ENCODE measurements at regions not wholly inside any gene's neighbourhood (a gene's known extent, or its start where the extent isn't known, plus 50 kb on each side); places are given as distances from the start of the nearest gene placed in this dataset.

DNA sequence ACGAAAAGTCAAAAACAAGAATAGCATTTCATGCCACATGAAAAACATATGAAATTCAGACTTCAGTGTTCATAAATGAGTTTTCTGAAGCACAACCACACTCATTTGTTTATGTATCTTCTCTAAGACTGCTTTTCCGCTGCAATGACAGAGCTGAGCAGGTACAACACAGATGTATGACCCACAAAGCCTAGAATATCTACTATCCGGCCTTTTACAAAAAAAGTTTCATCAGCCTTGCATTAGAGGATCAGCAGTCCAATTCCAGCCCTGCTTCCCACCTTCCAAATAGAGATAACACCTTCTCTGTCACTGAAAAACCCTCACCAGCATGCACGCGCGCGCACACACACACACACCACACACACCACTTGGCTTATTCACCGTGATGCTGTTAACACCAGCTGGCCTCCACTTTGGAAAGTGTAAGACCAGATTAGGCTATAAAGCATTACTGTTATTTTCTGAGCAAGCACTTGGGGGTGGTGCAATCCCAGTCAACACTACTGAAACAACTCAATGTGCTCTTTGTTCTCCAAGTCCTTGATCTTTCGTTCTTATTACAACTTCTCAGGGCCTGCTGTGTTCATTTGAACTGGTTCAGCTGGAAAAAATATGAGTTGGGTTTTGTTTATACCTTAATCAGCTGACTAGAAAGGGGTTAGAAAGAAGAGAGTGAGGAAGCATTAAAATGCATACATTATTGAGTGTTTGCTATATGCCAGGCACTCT is 90.0 kb downstream of the GLUL start (continued):
- TF ChIP-seq, protein P1, sequence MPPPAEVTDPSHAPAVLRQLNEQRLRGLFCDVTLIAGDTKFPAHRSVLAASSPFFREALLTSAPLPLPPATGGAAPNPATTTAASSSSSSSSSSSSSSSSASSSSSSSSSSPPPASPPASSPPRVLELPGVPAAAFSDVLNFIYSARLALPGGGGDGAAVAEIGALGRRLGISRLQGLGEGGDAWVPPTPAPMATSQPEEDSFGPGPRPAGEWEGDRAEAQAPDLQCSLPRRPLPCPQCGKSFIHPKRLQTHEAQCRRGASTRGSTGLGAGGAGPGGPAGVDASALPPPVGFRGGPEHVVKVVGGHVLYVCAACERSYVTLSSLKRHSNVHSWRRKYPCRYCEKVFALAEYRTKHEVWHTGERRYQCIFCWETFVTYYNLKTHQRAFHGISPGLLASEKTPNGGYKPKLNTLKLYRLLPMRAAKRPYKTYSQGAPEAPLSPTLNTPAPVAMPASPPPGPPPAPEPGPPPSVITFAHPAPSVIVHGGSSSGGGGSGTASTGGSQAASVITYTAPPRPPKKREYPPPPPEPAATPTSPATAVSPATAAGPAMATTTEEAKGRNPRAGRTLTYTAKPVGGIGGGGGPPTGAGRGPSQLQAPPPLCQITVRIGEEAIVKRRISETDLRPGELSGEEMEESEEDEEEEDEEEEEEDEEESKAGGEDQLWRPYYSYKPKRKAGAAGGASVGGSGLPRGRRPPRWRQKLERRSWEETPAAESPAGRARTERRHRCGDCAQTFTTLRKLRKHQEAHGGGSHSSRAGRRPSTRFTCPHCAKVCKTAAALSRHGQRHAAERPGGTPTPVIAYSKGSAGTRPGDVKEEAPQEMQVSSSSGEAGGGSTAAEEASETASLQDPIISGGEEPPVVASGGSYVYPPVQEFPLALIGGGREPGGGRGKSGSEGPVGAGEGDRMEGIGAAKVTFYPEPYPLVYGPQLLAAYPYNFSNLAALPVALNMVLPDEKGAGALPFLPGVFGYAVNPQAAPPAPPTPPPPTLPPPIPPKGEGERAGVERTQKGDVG (CRISPR knock-in tag; IDR thresholded peaks at IDR 0.05; ENCODE audit: borderline replicate concordance) = peak; percentile 38; the same call in 1 of the 2 replicates
- TF ChIP-seq PCBP2 (optimal IDR thresholded peaks at IDR 0.05; ENCODE audit: low read depth, low read length, poor library complexity, severe bottlenecking) (no peak), BCL6 (CRISPR knock-in tag; IDR thresholded peaks at IDR 0.05) (peak; percentile 85), ZNF670 (CRISPR knock-in tag; IDR thresholded peaks at IDR 0.05; ENCODE audit: borderline replicate concordance) (peak; percentile 69; the same call in 1 of the 2 replicates), U2AF1 (optimal IDR thresholded peaks at IDR 0.05; ENCODE audit: low read depth, low read length) (no peak), NCOA1 (CRISPR knock-in tag; IDR thresholded peaks at IDR 0.05) (no peak), NCOR1 (IDR thresholded peaks at IDR 0.05; ENCODE audit: borderline replicate concordance, low read length) (peak; percentile 92), ZNF180 (CRISPR knock-in tag; IDR thresholded peaks at IDR 0.05; ENCODE audit: borderline replicate concordance, low read depth) (no peak), ZNF225 (CRISPR knock-in tag; IDR thresholded peaks at IDR 0.05) (no peak), KLF15 (CRISPR knock-in tag; IDR thresholded peaks at IDR 0.05; ENCODE audit: borderline replicate concordance) (no peak), ZBTB7B (CRISPR knock-in tag; IDR thresholded peaks at IDR 0.05) (peak; percentile 25), MAFF (IDR thresholded peaks at IDR 0.05; ENCODE audit: low read depth, low read length) (peak; percentile 52; the same call in 1 of the 2 replicates), TARDBP (CRISPR knock-in tag; IDR thresholded peaks at IDR 0.05) (peak; percentile 80), ZNF296 (CRISPR knock-in tag; conservative IDR thresholded peaks at IDR 0.05) (no peak), JUN (CRISPR knock-in tag; IDR thresholded peaks at IDR 0.05) (peak; percentile 31; the same call in 1 of the 2 replicates), ZNF709 (CRISPR knock-in tag; IDR thresholded peaks at IDR 0.05) (no peak), TBP (CRISPR knock-in tag; IDR thresholded peaks at IDR 0.05) (no peak)
- TF ChIP-seq, protein P2, sequence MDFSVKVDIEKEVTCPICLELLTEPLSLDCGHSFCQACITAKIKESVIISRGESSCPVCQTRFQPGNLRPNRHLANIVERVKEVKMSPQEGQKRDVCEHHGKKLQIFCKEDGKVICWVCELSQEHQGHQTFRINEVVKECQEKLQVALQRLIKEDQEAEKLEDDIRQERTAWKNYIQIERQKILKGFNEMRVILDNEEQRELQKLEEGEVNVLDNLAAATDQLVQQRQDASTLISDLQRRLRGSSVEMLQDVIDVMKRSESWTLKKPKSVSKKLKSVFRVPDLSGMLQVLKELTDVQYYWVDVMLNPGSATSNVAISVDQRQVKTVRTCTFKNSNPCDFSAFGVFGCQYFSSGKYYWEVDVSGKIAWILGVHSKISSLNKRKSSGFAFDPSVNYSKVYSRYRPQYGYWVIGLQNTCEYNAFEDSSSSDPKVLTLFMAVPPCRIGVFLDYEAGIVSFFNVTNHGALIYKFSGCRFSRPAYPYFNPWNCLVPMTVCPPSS (IDR thresholded peaks at IDR 0.05) = no peak
- TF ChIP-seq, protein P3, sequence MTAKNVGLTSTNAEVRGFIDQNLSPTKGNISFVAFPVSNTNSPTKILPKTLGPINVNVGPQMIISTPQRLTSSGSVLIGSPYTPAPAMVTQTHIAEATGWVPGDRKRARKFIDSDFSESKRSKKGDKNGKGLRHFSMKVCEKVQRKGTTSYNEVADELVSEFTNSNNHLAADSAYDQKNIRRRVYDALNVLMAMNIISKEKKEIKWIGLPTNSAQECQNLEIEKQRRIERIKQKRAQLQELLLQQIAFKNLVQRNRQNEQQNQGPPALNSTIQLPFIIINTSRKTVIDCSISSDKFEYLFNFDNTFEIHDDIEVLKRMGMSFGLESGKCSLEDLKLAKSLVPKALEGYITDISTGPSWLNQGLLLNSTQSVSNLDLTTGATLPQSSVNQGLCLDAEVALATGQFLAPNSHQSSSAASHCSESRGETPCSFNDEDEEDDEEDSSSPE (CRISPR knock-in tag; IDR thresholded peaks at IDR 0.05) = peak; percentile 14; the same call in 1 of the 2 replicates
- TF ChIP-seq, protein P4, sequence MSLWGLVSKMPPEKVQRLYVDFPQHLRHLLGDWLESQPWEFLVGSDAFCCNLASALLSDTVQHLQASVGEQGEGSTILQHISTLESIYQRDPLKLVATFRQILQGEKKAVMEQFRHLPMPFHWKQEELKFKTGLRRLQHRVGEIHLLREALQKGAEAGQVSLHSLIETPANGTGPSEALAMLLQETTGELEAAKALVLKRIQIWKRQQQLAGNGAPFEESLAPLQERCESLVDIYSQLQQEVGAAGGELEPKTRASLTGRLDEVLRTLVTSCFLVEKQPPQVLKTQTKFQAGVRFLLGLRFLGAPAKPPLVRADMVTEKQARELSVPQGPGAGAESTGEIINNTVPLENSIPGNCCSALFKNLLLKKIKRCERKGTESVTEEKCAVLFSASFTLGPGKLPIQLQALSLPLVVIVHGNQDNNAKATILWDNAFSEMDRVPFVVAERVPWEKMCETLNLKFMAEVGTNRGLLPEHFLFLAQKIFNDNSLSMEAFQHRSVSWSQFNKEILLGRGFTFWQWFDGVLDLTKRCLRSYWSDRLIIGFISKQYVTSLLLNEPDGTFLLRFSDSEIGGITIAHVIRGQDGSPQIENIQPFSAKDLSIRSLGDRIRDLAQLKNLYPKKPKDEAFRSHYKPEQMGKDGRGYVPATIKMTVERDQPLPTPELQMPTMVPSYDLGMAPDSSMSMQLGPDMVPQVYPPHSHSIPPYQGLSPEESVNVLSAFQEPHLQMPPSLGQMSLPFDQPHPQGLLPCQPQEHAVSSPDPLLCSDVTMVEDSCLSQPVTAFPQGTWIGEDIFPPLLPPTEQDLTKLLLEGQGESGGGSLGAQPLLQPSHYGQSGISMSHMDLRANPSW (CRISPR knock-in tag; IDR thresholded peaks at IDR 0.05; ENCODE audit: borderline replicate concordance) = peak; percentile 52; the same call in 1 of the 2 replicates
- TF ChIP-seq, protein P5, sequence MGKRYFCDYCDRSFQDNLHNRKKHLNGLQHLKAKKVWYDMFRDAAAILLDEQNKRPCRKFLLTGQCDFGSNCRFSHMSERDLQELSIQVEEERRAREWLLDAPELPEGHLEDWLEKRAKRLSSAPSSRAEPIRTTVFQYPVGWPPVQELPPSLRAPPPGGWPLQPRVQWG (CRISPR knock-in tag; IDR thresholded peaks at IDR 0.05; ENCODE audit: borderline replicate concordance, low read depth) = no peak
